ENCODE measurements at regions not wholly inside any gene's neighbourhood (a gene's known extent, or its start where the extent isn't known, plus 50 kb on each side); places are given as distances from the start of the nearest gene placed in this dataset.
"Not testable (repeated sequence)": the region's sequence is repeated elsewhere in the genome, so short reads cannot be mapped to it uniquely, and the experiment has no call there.

GRCh38 chrX:99988532-99988931 lies 421.5 kb downstream of the PCDH19 start:
- DNase-seq (ENCODE audit: low read depth); in situ Hi-C loops (cut with HindIII; ENCODE audit: low pct_unique_long_range_greater_than_20kb, low sequenced_read_pairs): not testable (repeated sequence)

- DNase-seq (ENCODE audit: low read depth) = no peak
- in situ Hi-C loops (cut with HindIII; ENCODE audit: low pct_unique_long_range_greater_than_20kb, low sequenced_read_pairs) = no loop called here
Measured at GRCh38 chrX:99973572-99974226, 436.4 kb downstream of the PCDH19 start.

GRCh38 chrX:99939883-99940232 lies 470.2 kb downstream of the PCDH19 start:
- in situ Hi-C loops (cut with HindIII; ENCODE audit: low pct_unique_long_range_greater_than_20kb, low sequenced_read_pairs) = no loop called here
- no peak for DNase-seq (ENCODE audit: low read depth)

- in situ Hi-C loops (cut with HindIII; ENCODE audit: low pct_unique_long_range_greater_than_20kb, low sequenced_read_pairs); DNase-seq (ENCODE audit: low read depth): not testable (repeated sequence)
Measured at GRCh38 chrX:99939206-99939882, 470.7 kb downstream of the PCDH19 start.

GRCh38 chrX:99938464-99938863 lies 471.6 kb downstream of the PCDH19 start:
- in situ Hi-C loops (cut with HindIII; ENCODE audit: low pct_unique_long_range_greater_than_20kb, low sequenced_read_pairs) = no loop called here
- DNase-seq (ENCODE audit: low read depth) = no peak

GRCh38 chrX:99933865-99934264 lies 476.2 kb downstream of the PCDH19 start:
- no peak for DNase-seq (ENCODE audit: low read depth)
- in situ Hi-C loops (cut with HindIII; ENCODE audit: low pct_unique_long_range_greater_than_20kb, low sequenced_read_pairs) = no loop called here

- no peak for DNase-seq (ENCODE audit: low read depth)
- in situ Hi-C loops (cut with HindIII; ENCODE audit: low pct_unique_long_range_greater_than_20kb, low sequenced_read_pairs) = no loop called here
Measured at GRCh38 chrX:99914635-99915034, 495.4 kb downstream of the PCDH19 start.

GRCh38 chrX:99913611-99914010 lies 496.5 kb downstream of the PCDH19 start:
- DNase-seq (ENCODE audit: low read depth) = no peak
- in situ Hi-C loops (cut with HindIII; ENCODE audit: low pct_unique_long_range_greater_than_20kb, low sequenced_read_pairs) = no loop called here

GRCh38 chrX:99909946-99910345 lies 500.1 kb downstream of the PCDH19 start:
- in situ Hi-C loops (cut with HindIII; ENCODE audit: low pct_unique_long_range_greater_than_20kb, low sequenced_read_pairs) = no loop called here
- DNase-seq (ENCODE audit: low read depth) = no peak

GRCh38 chrX:99901091-99901490 lies 509.0 kb downstream of the PCDH19 start:
- in situ Hi-C loops (cut with HindIII; ENCODE audit: low pct_unique_long_range_greater_than_20kb, low sequenced_read_pairs) = no loop called here
- DNase-seq (ENCODE audit: low read depth) = no peak

GRCh38 chrX:99887918-99888317 lies 522.2 kb downstream of the PCDH19 start:
- in situ Hi-C loops (cut with HindIII; ENCODE audit: low pct_unique_long_range_greater_than_20kb, low sequenced_read_pairs) = no loop called here
- no peak for DNase-seq (ENCODE audit: low read depth)

- in situ Hi-C loops (cut with HindIII; ENCODE audit: low pct_unique_long_range_greater_than_20kb, low sequenced_read_pairs) = no loop called here
Measured at GRCh38 chrX:99857455-99857854, 552.6 kb downstream of the PCDH19 start.

GRCh38 chrX:99833821-99834220 lies 576.3 kb downstream of the PCDH19 start:
- in situ Hi-C loops (cut with HindIII; ENCODE audit: low pct_unique_long_range_greater_than_20kb, low sequenced_read_pairs) = no loop called here
- no peak for DNase-seq (ENCODE audit: low read depth)

More at GRCh38 chrX:99857455-99857854, 552.6 kb downstream of the PCDH19 start:
- no peak for DNase-seq (ENCODE audit: low read depth)

- DNase-seq (ENCODE audit: low read depth) = no peak
- in situ Hi-C loops (cut with HindIII; ENCODE audit: low pct_unique_long_range_greater_than_20kb, low sequenced_read_pairs) = no loop called here
Measured at GRCh38 chrX:99820197-99820596, 589.9 kb downstream of the PCDH19 start.

- no peak for DNase-seq (ENCODE audit: low read depth)
- in situ Hi-C loops (cut with HindIII; ENCODE audit: low pct_unique_long_range_greater_than_20kb, low sequenced_read_pairs) = no loop called here
Measured at GRCh38 chrX:99800016-99800415, 610.1 kb downstream of the PCDH19 start.

GRCh38 chrX:99798936-99799335 lies 611.1 kb downstream of the PCDH19 start:
- no peak for DNase-seq (ENCODE audit: low read depth)
- in situ Hi-C loops (cut with HindIII; ENCODE audit: low pct_unique_long_range_greater_than_20kb, low sequenced_read_pairs) = no loop called here

GRCh38 chrX:99795495-99795894 lies 614.6 kb downstream of the PCDH19 start:
- in situ Hi-C loops (cut with HindIII; ENCODE audit: low pct_unique_long_range_greater_than_20kb, low sequenced_read_pairs) = no loop called here
- no peak for DNase-seq (ENCODE audit: low read depth)

- in situ Hi-C loops (cut with HindIII; ENCODE audit: low pct_unique_long_range_greater_than_20kb, low sequenced_read_pairs) = no loop called here
- DNase-seq (ENCODE audit: low read depth) = no peak
Measured at GRCh38 chrX:99782516-99783040, 627.5 kb downstream of the PCDH19 start.

GRCh38 chrX:99777912-99778311 lies 632.2 kb downstream of the PCDH19 start:
- in situ Hi-C loops (cut with HindIII; ENCODE audit: low pct_unique_long_range_greater_than_20kb, low sequenced_read_pairs) = no loop called here
- DNase-seq (ENCODE audit: low read depth) = no peak

GRCh38 chrX:99761731-99762130 lies 648.3 kb downstream of the PCDH19 start:
- in situ Hi-C loops (cut with HindIII; ENCODE audit: low pct_unique_long_range_greater_than_20kb, low sequenced_read_pairs) = no loop called here
- no peak for DNase-seq (ENCODE audit: low read depth)
